Activated naive CD4-positive, alpha-beta T cell treated with anti-CD3 and anti-CD28 coated beads, Interleukin-2, amount 50 U/mL, for 72 hours (primary cell): ENCODE measurements at regions not wholly inside any gene's neighbourhood (a gene's known extent, or its start where the extent isn't known, plus 50 kb on each side); places are given as distances from the start of the nearest gene placed in this dataset.

Experiments
- ATAC-seq, 2 donors: fragments of 150-1000 bp; cut with Tn5 transposase; 2 replicates each; pipeline ENCODE4 v1.10.0; 2021; ENCODE audit warnings: mild to moderate bottlenecking in 2 of 2, moderate library complexity in 2 of 2
- DNase-seq, 2 donors: peaks; one replicate each; pipeline ENCODE4 v3.0.0; 2021 to 2022; ENCODE audit warnings: low spot score in 2 of 2
- H3K27ac Mint-ChIP-seq, 2 donors: one replicate each; pipeline ENCODE4 v1.8.0; 2022; ENCODE audit warnings: mild to moderate bottlenecking in 2 of 2, mixed read lengths in 2 of 2
- H3K36me3 Mint-ChIP-seq, 2 donors: one replicate each; pipeline ENCODE4 v1.8.0; 2022; ENCODE audit warnings: mixed read lengths in 2 of 2
- H3K9me3 Mint-ChIP-seq, 2 donors: one replicate each; pipeline ENCODE4 v1.8.0; 2022; ENCODE audit warnings: mixed read lengths in 2 of 2

GRCh38 chr4:129532573-129532972, 436.6 kb downstream of the C4orf33 start:
- no peaks in the 10 kb centered on the region for H3K36me3 Mint-ChIP-seq
- DNase-seq (no peak), ATAC-seq (no peak)
- peaks cover 0 to 2% of the 10 kb centered on the region in 2 donors for H3K9me3 Mint-ChIP-seq
- no peak overlapping the region for H3K27ac Mint-ChIP-seq

GRCh38 chr4:129543299-129543698, 447.3 kb downstream of the C4orf33 start:
- H3K9me3 Mint-ChIP-seq = peaks cover 7 to 11% of the 10 kb centered on the region in 2 donors
- ATAC-seq = no peak
- no peaks in the 10 kb centered on the region for H3K36me3 Mint-ChIP-seq
- no peak overlapping the region for H3K27ac Mint-ChIP-seq
- no peak for DNase-seq

- Mint-ChIP-seq H3K36me3 (no peaks in the 10 kb centered on the region), H3K27ac (no peak overlapping the region), H3K9me3 (peaks cover 6 to 8% of the 10 kb centered on the region in 2 donors)
- DNase-seq (no peak), ATAC-seq (no peak)
These were observed 449.8 kb downstream of the C4orf33 start for GRCh38 chr4:129545599-129546278.

- no peak overlapping the region for H3K27ac Mint-ChIP-seq
- no peak for DNase-seq
- no peak for ATAC-seq
- H3K36me3 Mint-ChIP-seq = no peaks in the 10 kb centered on the region
- peaks cover 3 to 5% of the 10 kb centered on the region in 2 donors for H3K9me3 Mint-ChIP-seq
These were observed 450.6 kb downstream of the C4orf33 start for GRCh38 chr4:129546531-129546930.

GRCh38 chr4:129550281-129550785, 454.4 kb downstream of the C4orf33 start:
- DNase-seq (no peak), ATAC-seq (no peak)
- H3K27ac Mint-ChIP-seq = no peak overlapping the region
- H3K36me3 Mint-ChIP-seq = no peaks in the 10 kb centered on the region
- no peaks in the 10 kb centered on the region for H3K9me3 Mint-ChIP-seq

GRCh38 chr4:129561280-129561679, 465.3 kb downstream of the C4orf33 start:
- H3K9me3 Mint-ChIP-seq = peaks cover 0 to 3% of the 10 kb centered on the region in 2 donors
- DNase-seq = no peak
- no peaks in the 10 kb centered on the region for H3K36me3 Mint-ChIP-seq
- no peak for ATAC-seq
- no peak overlapping the region for H3K27ac Mint-ChIP-seq

- no peak for DNase-seq
- no peak for ATAC-seq
- H3K36me3 Mint-ChIP-seq = no peaks in the 10 kb centered on the region
- H3K9me3 Mint-ChIP-seq = peaks cover 0 to 7% of the 10 kb centered on the region in 2 donors
- H3K27ac Mint-ChIP-seq = no peak overlapping the region
These were observed 466.1 kb downstream of the C4orf33 start for GRCh38 chr4:129561886-129562671.

- DNase-seq (no peak), ATAC-seq (no peak)
- no peaks in the 10 kb centered on the region for H3K36me3 Mint-ChIP-seq
- H3K27ac Mint-ChIP-seq = no peak overlapping the region
- H3K9me3 Mint-ChIP-seq = peaks cover 0 to 7% of the 10 kb centered on the region in 2 donors
These were observed 469.3 kb downstream of the C4orf33 start for GRCh38 chr4:129565214-129565613.

GRCh38 chr4:129570326-129570725, 474.4 kb downstream of the C4orf33 start:
- Mint-ChIP-seq H3K27ac (no peak overlapping the region), H3K36me3 (no peaks in the 10 kb centered on the region), H3K9me3 (peaks cover 4 to 5% of the 10 kb centered on the region in 2 donors)
- ATAC-seq (no peak), DNase-seq (no peak)

GRCh38 chr4:129578336-129578735, 482.4 kb downstream of the C4orf33 start:
- no peaks in the 10 kb centered on the region for H3K36me3 Mint-ChIP-seq
- H3K9me3 Mint-ChIP-seq = peaks cover 4% of the 10 kb centered on the region in 2 donors
- no peak overlapping the region for H3K27ac Mint-ChIP-seq

GRCh38 chr4:129581305-129581704, 485.4 kb downstream of the C4orf33 start:
- Mint-ChIP-seq H3K27ac (no peak overlapping the region), H3K36me3 (no peaks in the 10 kb centered on the region), H3K9me3 (peaks cover 4 to 9% of the 10 kb centered on the region in 2 donors)
- DNase-seq (no peak), ATAC-seq (no peak)

More at GRCh38 chr4:129578336-129578735, 482.4 kb downstream of the C4orf33 start:
- no peak for ATAC-seq
- DNase-seq = no peak

- peaks cover 3 to 14% of the 10 kb centered on the region in 2 donors for H3K9me3 Mint-ChIP-seq
- H3K27ac Mint-ChIP-seq = no peak overlapping the region
- DNase-seq (no peak), ATAC-seq (no peak)
- no peaks in the 10 kb centered on the region for H3K36me3 Mint-ChIP-seq
These were observed 487.9 kb downstream of the C4orf33 start for GRCh38 chr4:129583868-129584267.

- H3K27ac Mint-ChIP-seq = no peak overlapping the region
- H3K9me3 Mint-ChIP-seq = peaks cover 4% of the 10 kb centered on the region in 2 donors
- no peaks in the 10 kb centered on the region for H3K36me3 Mint-ChIP-seq
- ATAC-seq (no peak), DNase-seq (no peak)
These were observed 502.6 kb downstream of the C4orf33 start for GRCh38 chr4:129598582-129598981.

- Mint-ChIP-seq H3K27ac (no peak overlapping the region), H3K9me3 (peaks cover 4% of the 10 kb centered on the region in 2 donors), H3K36me3 (no peaks in the 10 kb centered on the region)
- DNase-seq = no peak
- ATAC-seq = no peak
These were observed 504.9 kb downstream of the C4orf33 start for GRCh38 chr4:129600898-129601297.

- DNase-seq (no peak), ATAC-seq (no peak)
- Mint-ChIP-seq H3K9me3 (peaks cover 4% of the 10 kb centered on the region in 2 donors), H3K27ac (no peak overlapping the region), H3K36me3 (no peaks in the 10 kb centered on the region)
These were observed 506.5 kb downstream of the C4orf33 start for GRCh38 chr4:129602447-129602846.

- Mint-ChIP-seq H3K27ac (no peak overlapping the region), H3K9me3 (peaks cover 4% of the 10 kb centered on the region in 2 donors), H3K36me3 (no peaks in the 10 kb centered on the region)
- DNase-seq (no peak), ATAC-seq (no peak)
These were observed 507.4 kb downstream of the C4orf33 start for GRCh38 chr4:129603241-129603931.
